SK-N-SH treated with all-trans-retinoic acid at 6 μM for 48 hours (cell line): ENCODE measurements at regions not wholly inside any gene's neighbourhood (a gene's known extent, or its start where the extent isn't known, plus 50 kb on each side); places are given as distances from the start of the nearest gene placed in this dataset.
"Not testable (repeated sequence)": the region's sequence is repeated elsewhere in the genome, so short reads cannot be mapped to it uniquely, and the experiment has no call there.

ENCODE experiments used
- ATAC-seq: fragments of 200-7000 bp; cut with Tn5 transposase; 3 replicates; pipeline ENCODE4 v1.9.1; 2020; ENCODE audit warnings: mild to moderate bottlenecking, moderate library complexity
- BACH2 ChIP-seq: fragments of 250-450 bp; sonication (Bioruptor Pico); IDR thresholded peaks from 2 replicates; pipeline ENCODE4 v1.9.0; 2021; ENCODE audit warnings: mild to moderate bottlenecking, borderline replicate concordance
- CREB5 ChIP-seq: fragments of 250-450 bp; sonication (Bioruptor Pico); IDR thresholded peaks from 2 replicates; pipeline ENCODE4 v1.5.1; 2020; ENCODE audit warnings: low read depth, mild to moderate bottlenecking, moderate library complexity
- CSDC2 ChIP-seq: fragments of 250-450 bp; sonication (Bioruptor Pico); IDR thresholded peaks from 2 replicates; pipeline ENCODE4 v1.5.0; 2020; ENCODE audit warnings: mild to moderate bottlenecking, moderate library complexity
- CSRNP3 ChIP-seq: fragments of 250-450 bp; sonication (Bioruptor Pico); IDR thresholded peaks from 2 replicates; pipeline ENCODE4 v1.5.1; 2021; ENCODE audit warnings: mild to moderate bottlenecking, moderate library complexity
- ESRRG ChIP-seq: fragments of 250-450 bp; sonication (Bioruptor Pico); IDR thresholded peaks from 2 replicates; pipeline ENCODE4 v1.6.1; 2021; ENCODE audit warnings: mild to moderate bottlenecking
- GLIS3 ChIP-seq: fragments of 250-450 bp; sonication (Bioruptor Pico); IDR thresholded peaks from 2 replicates; pipeline ENCODE4 v1.5.0; 2020; ENCODE audit warnings: mild to moderate bottlenecking, moderate library complexity
- OSR1 ChIP-seq: fragments of 250-450 bp; sonication (Bioruptor Pico); IDR thresholded peaks from 2 replicates; pipeline ENCODE4 v1.8.0; 2022; ENCODE audit warnings: moderate library complexity, mild to moderate bottlenecking, inconsistent platforms
- PATZ1 ChIP-seq: fragments of 250-450 bp; sonication (Bioruptor Pico); IDR thresholded peaks from 2 replicates; pipeline ENCODE4 v1.8.0; 2020; ENCODE audit warnings: mild to moderate bottlenecking, moderate library complexity, borderline replicate concordance
- POU6F1 ChIP-seq: fragments of 250-450 bp; sonication (Bioruptor Pico); IDR thresholded peaks from 2 replicates; pipeline ENCODE4 v1.8.0; 2021; ENCODE audit warnings: low read depth, mild to moderate bottlenecking, moderate library complexity, borderline replicate concordance
- PPARA ChIP-seq: fragments of 250-450 bp; sonication (Bioruptor Pico); IDR thresholded peaks from 2 replicates; pipeline ENCODE4 v1.5.0; 2020; ENCODE audit warnings: mild to moderate bottlenecking, borderline replicate concordance
- SNAI2 ChIP-seq: fragments of 250-450 bp; sonication (Bioruptor Pico); IDR thresholded peaks from 2 replicates; pipeline ENCODE4 v1.5.0; 2020; ENCODE audit warnings: mild to moderate bottlenecking, moderate library complexity
- TOX ChIP-seq: fragments of 250-450 bp; sonication (Bioruptor Pico); IDR thresholded peaks from 2 replicates; pipeline ENCODE4 v1.8.0; 2021; ENCODE audit warnings: mild to moderate bottlenecking, moderate library complexity, borderline replicate concordance
- TSHZ2 ChIP-seq: fragments of 250-450 bp; sonication (Bioruptor Pico); IDR thresholded peaks from 2 replicates; pipeline ENCODE4 v1.5.0; 2020; ENCODE audit warnings: mild to moderate bottlenecking, moderate library complexity
- ZC3H10 ChIP-seq: fragments of 250-450 bp; sonication (Bioruptor Pico); IDR thresholded peaks from 2 replicates; pipeline ENCODE4 v1.5.1; 2021; ENCODE audit warnings: mild to moderate bottlenecking, moderate library complexity
- ZFP3 ChIP-seq: fragments of 250-450 bp; sonication (Bioruptor Pico); IDR thresholded peaks from 2 replicates; pipeline ENCODE4 v1.5.0; 2020; ENCODE audit warnings: mild to moderate bottlenecking, moderate library complexity
- ZFP30 ChIP-seq: fragments of 450-650 bp; formaldehyde crosslinking; IDR thresholded peaks from 2 replicates; pipeline ENCODE4 v1.5.0; 2022; ENCODE audit warnings: mild to moderate bottlenecking, moderate library complexity
- ZNF565 ChIP-seq: fragments of 450-650 bp; formaldehyde crosslinking; conservative IDR thresholded peaks from 2 replicates; pipeline ENCODE4 v1.5.0; 2020; ENCODE audit warnings: low read depth, mild to moderate bottlenecking, moderate library complexity
- ZNF70 ChIP-seq: fragments of 450-650 bp; formaldehyde crosslinking; IDR thresholded peaks from 2 replicates; pipeline ENCODE4 v1.5.0; 2020; ENCODE audit warnings: mild to moderate bottlenecking, moderate library complexity
- ZNF8 ChIP-seq: fragments of 450-650 bp; formaldehyde crosslinking; IDR thresholded peaks from 2 replicates; pipeline ENCODE4 v1.5.0; 2020; ENCODE audit warnings: mild to moderate bottlenecking, moderate library complexity

- no peak for TF ChIP-seq POU6F1 (CRISPR knock-in tag)
- no peak for TF ChIP-seq OSR1 (CRISPR knock-in tag)
- TF ChIP-seq CREB5, result no peak
- TF ChIP-seq ZFP3 (CRISPR knock-in tag), result no peak
- ATAC-seq, result no peak
Observed at GRCh38 chr20:30286157-30286556, 971.3 kb upstream of the DEFB115 start.

GRCh38 chr20:30287459-30287858 lies 970.0 kb upstream of the DEFB115 start:
- not testable (repeated sequence) for ATAC-seq

- TF ChIP-seq PATZ1 (no peak), CSRNP3 (CRISPR knock-in tag) (no peak), BACH2 (CRISPR knock-in tag) (no peak), ZNF70 (CRISPR knock-in tag) (no peak), CREB5 (no peak), ZFP3 (CRISPR knock-in tag) (no peak), ZFP30 (no peak), ZC3H10 (no peak), ESRRG (no peak), TOX (CRISPR knock-in tag) (no peak), SNAI2 (CRISPR knock-in tag) (no peak), ZNF565 (CRISPR knock-in tag) (no peak), TSHZ2 (CRISPR knock-in tag) (no peak), POU6F1 (CRISPR knock-in tag) (no peak), OSR1 (CRISPR knock-in tag) (no peak), ZNF8 (CRISPR knock-in tag) (no peak), PPARA (CRISPR knock-in tag) (no peak), CSDC2 (CRISPR knock-in tag) (no peak), GLIS3 (no peak)
- ATAC-seq, result no peak
Observed at GRCh38 chr20:30288346-30288745, 969.1 kb upstream of the DEFB115 start.

GRCh38 chr20:30289049-30289448 lies 968.4 kb upstream of the DEFB115 start:
- not testable (repeated sequence) for ATAC-seq

- not testable (repeated sequence) for ATAC-seq
Observed at GRCh38 chr20:30289711-30290141, 967.7 kb upstream of the DEFB115 start.

- ATAC-seq, result not testable (repeated sequence)
Observed at GRCh38 chr20:30290361-30291063, 967.0 kb upstream of the DEFB115 start.

- not testable (repeated sequence) for ATAC-seq
Observed at GRCh38 chr20:30291064-30291379, 966.4 kb upstream of the DEFB115 start.

- ATAC-seq, result not testable (repeated sequence)
Observed at GRCh38 chr20:30291686-30292085, 965.8 kb upstream of the DEFB115 start.
